VCaP (cell line): ENCODE measurements at regions not wholly inside any gene's neighbourhood (a gene's known extent, or its start where the extent isn't known, plus 50 kb on each side); places are given as distances from the start of the nearest gene placed in this dataset.

Source experiments
- H3K27ac ChIP-seq: fragments of 450-650 bp; 2 replicates; pipeline ENCODE4 v1.5.1; 2017
- TF ChIP-seq, protein P1 (sequence below): fragments of 450-650 bp; conservative IDR thresholded peaks from 2 replicates; pipeline ENCODE4 v1.5.1; 2017; ENCODE audit warnings: mild to moderate bottlenecking, moderate library complexity

DNA sequence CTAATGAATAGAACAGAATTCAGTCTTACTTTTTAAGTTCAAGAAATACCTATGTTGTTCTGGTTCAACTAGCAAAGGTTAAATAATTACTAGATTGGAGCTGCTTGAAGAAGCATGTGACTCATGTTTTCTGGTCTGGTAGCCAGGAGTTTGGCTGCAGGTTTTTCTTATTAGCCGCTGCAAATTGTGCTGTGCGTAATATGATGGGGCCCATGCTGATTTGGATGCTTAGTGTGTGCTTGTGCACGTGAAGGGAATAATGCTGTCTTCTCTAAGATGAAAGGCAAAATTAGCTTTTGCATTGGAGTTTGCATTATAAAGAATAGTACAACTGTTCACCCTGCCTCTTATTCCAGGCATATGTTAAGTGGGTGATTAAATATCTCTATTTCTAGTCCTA, 219.6 kb downstream of the SNCA start:
- TF ChIP-seq, protein P1, sequence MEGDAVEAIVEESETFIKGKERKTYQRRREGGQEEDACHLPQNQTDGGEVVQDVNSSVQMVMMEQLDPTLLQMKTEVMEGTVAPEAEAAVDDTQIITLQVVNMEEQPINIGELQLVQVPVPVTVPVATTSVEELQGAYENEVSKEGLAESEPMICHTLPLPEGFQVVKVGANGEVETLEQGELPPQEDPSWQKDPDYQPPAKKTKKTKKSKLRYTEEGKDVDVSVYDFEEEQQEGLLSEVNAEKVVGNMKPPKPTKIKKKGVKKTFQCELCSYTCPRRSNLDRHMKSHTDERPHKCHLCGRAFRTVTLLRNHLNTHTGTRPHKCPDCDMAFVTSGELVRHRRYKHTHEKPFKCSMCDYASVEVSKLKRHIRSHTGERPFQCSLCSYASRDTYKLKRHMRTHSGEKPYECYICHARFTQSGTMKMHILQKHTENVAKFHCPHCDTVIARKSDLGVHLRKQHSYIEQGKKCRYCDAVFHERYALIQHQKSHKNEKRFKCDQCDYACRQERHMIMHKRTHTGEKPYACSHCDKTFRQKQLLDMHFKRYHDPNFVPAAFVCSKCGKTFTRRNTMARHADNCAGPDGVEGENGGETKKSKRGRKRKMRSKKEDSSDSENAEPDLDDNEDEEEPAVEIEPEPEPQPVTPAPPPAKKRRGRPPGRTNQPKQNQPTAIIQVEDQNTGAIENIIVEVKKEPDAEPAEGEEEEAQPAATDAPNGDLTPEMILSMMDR = no peak
- H3K27ac ChIP-seq = no peak overlapping the region

DNA sequence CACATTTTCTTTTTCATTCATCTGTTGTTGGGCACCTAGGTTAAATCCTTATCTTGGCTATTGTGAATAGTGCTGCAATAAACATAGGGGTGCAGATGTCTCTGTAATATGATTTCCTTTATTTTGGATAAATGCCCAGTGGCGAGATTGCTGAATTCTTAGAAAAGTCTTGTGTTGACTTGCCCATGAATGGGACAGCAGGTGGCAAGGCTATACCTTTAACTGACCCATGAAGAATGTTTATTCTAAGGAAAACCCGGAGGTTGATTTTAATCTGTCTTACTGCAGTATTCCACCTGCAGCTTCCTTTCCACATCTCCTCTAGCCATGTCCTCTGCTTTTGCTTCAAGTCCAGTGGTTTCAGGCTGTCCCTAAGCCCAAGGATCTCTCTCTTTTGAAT, 220.6 kb downstream of the SNCA start:
- TF ChIP-seq, protein P1 = no peak
- no peak overlapping the region for H3K27ac ChIP-seq

DNA sequence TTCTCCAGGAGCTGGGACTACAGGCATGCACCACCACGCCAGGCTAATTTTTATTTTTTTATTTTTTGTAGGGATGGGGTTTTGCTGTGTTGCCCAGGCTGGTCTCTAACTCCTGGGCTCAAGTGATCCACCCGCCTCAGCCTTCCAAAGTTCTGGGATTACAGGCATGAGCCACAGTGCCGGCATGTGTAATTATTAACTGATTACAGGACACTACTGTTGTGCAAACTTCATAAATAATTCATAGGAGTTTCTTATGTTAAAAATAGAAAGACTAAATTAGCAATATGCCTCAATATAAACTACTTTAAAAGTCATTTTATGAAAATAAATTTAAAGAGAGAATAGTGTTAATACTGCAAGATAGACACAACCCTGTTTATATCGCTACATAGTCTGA, 221.9 kb downstream of the SNCA start:
- no peak overlapping the region for H3K27ac ChIP-seq
- TF ChIP-seq, protein P1 = no peak

DNA sequence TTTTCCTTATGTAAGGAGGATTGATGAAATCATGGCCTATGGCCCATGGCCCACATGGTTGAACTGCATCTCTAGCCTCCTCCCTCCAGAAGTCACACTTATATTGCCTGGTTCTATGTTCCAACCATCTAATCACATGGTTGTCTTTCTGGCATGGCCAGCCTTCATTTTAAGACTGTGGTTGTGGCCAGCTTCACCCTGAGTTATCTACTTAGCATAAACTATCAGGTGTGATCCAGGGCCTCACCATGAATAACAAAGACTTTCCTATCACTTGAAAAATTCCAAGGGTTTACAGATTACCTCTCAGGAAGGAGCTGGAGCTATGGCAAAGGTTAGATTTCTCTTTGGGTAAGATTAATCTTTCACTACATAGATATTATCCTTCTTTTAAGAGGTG, 222.8 kb downstream of the SNCA start:
- H3K27ac ChIP-seq = no peak overlapping the region
- TF ChIP-seq, protein P1 = no peak

DNA sequence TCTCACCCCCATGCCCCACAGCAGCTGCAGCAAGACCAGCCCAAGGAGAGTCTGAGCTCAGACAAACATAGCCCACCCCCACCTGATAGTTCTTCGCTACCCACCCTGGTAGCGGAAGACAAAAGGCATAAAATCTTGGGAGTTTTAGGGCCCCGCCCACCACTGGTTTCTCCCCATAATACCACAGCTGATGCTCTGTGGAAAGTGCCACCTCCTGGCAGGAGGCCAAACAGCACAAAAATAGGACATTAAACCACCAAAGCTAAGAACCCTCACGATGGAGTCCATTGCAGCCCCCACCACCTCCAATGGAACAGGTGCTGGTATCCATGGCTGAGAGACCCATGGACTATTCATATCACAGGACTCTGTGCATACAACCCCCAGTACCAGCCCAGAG, 226.7 kb downstream of the SNCA start:
- H3K27ac ChIP-seq = no peak overlapping the region
- TF ChIP-seq, protein P1 = no peak

DNA sequence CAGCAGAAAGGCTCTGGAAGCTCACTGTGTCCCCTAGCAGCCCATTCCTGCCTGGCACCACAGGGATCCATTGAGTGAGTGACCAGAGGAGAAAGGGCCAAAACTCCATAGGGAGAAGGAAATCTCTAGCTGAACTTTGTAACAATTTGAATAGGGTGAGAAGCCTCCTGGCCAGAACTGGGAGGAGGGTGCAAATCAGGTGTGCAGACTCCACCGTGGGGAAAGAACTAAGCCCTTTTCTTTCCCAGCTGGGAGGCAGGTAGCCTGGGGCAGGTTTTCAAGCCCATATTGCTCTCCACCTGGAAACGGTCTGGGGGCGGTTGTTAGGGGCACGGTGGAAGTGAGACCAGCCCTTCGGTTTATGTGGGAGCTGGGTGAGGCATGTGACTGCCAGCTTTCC, 227.2 kb downstream of the SNCA start:
- no peak overlapping the region for H3K27ac ChIP-seq
- TF ChIP-seq, protein P1 = no peak

DNA sequence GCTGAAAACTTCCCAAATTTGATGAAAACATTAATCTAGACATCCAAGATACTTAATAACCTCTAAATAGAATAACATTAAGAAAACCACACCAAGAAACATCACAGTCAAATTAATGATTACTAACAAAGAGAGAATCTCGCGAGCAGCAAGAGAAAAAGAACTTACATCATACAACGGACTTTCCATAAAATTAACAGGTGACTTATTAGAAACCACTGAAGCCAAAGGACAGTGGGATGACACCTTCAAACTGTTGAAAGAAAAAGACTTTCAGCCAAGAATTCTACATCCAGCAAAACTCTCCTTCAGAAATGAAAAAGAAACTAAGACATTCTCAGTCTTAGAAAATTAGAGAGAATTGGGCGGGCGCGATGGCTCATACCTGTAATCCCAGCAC, 232.0 kb downstream of the SNCA start:
- H3K27ac ChIP-seq = no peak overlapping the region
- TF ChIP-seq, protein P1 = no peak

DNA sequence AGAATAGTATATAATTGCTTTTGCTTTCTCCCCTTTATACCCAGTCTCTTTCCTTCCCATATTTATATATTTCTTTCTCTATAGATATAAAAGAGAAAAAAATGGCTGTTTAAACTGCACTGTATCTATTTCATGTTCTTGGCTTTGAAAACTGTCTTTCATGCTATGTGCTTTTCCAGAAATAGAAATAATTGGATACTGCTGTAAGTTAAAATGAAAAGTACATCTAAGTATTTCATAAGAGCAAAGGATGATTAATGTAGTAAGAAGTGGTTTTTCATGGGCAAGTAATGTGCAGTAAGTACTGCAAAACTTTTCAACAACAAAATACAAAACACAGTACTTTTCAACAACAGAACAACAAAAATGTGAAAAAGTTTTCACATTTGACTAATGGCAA, 237.9 kb downstream of the SNCA start:
- TF ChIP-seq, protein P1 = no peak
- no peak overlapping the region for H3K27ac ChIP-seq
